ENCODE measurements at regions not wholly inside any gene's neighbourhood (a gene's known extent, or its start where the extent isn't known, plus 50 kb on each side); places are given as distances from the start of the nearest gene placed in this dataset.

GRCh38 chr5:129830288-129830687 is 74.0 kb upstream of the CHSY3 start:
- no peaks in the 10 kb centered on the region for H3K4me1 Mint-ChIP-seq
- no peaks in the 10 kb centered on the region for H3K36me3 Mint-ChIP-seq (ENCODE audit: insufficient read depth in 1 of 3, low read depth in 3 of 3)

More at GRCh38 chr5:129830288-129830687, 74.0 kb upstream of the CHSY3 start:
- no peak overlapping the region for H4K5ac ChIP-seq (ENCODE audit: insufficient read length, low read depth, low read length)
- H3K27me3 ChIP-seq (ENCODE audit: insufficient read depth, low read length), result no peaks in the 10 kb centered on the region
- H2BK5ac ChIP-seq (ENCODE audit: insufficient read length, low read length), result no peak overlapping the region
- no peak overlapping the region for H2BK120ac ChIP-seq (ENCODE audit: low read depth, low read length, poor library complexity, severe bottlenecking)
- no peaks in the 10 kb centered on the region for H3K23me2 ChIP-seq (ENCODE audit: insufficient read length, low read depth, low read length, poor library complexity, severe bottlenecking)
- no peak overlapping the region for H2BK20ac ChIP-seq (ENCODE audit: low read depth, low read length, poor library complexity, severe bottlenecking)
- no peak overlapping the region for H3K14ac ChIP-seq (ENCODE audit: insufficient read depth, low read length)
- no peaks in the 10 kb centered on the region for H4K20me1 ChIP-seq (ENCODE audit: control insufficient read depth, insufficient read depth, insufficient read length)
- H3K9ac ChIP-seq (ENCODE audit: extremely low read depth, insufficient read length, low read length), result no peak overlapping the region
- H3K27ac ChIP-seq (ENCODE audit: insufficient read length, low read depth, low read length), result no peak overlapping the region
- no peak overlapping the region for H3K56ac ChIP-seq (ENCODE audit: insufficient read length, low read depth, low read length)
- no peak overlapping the region for H3K4me3 Mint-ChIP-seq
- no peak overlapping the region for H3K18ac ChIP-seq (ENCODE audit: insufficient read length, low read depth, low read length)
- no peaks in the 10 kb centered on the region for H3K9me3 ChIP-seq (ENCODE audit: control insufficient read depth, low read depth, low read length)
- H2BK15ac ChIP-seq (ENCODE audit: low read depth, low read length), result no peak overlapping the region
- no peak overlapping the region for H3K27ac Mint-ChIP-seq
- no peak overlapping the region for H4K91ac ChIP-seq (ENCODE audit: insufficient read length, low read depth, low read length)
- no peak overlapping the region for H3K23ac ChIP-seq (ENCODE audit: insufficient read length, low read depth, low read length)
- no peak overlapping the region for H3T11ph ChIP-seq (ENCODE audit: low read length)
- no peaks in the 10 kb centered on the region for H3K9me3 Mint-ChIP-seq
- H4K8ac ChIP-seq (replicated peaks; ENCODE audit: insufficient read length, low read depth, low read length), result no peak overlapping the region
- WGBS (ENCODE audit: extremely low coverage, insufficient read length, low lambda C conversion rate), result no CpG with 5 or more reads among the region's 2 CpGs
- H3K4ac ChIP-seq (ENCODE audit: low read depth, low read length), result no peak overlapping the region
- no peak overlapping the region for H2AK5ac ChIP-seq (ENCODE audit: insufficient read length, low read length)
- H3K4me1 ChIP-seq (ENCODE audit: insufficient read depth, low read length), result no peaks in the 10 kb centered on the region
- H2AFZ ChIP-seq (ENCODE audit: low read length), result no peak overlapping the region
- H3K27me3 Mint-ChIP-seq (ENCODE audit: low read depth), result no peaks in the 10 kb centered on the region
- no peaks in the 10 kb centered on the region for H3K79me2 ChIP-seq (ENCODE audit: insufficient read depth, low read length)
- no peaks in the 10 kb centered on the region for H3K79me1 ChIP-seq (ENCODE audit: insufficient read depth, low read depth, low read length, poor library complexity, severe bottlenecking)
- TF ChIP-seq, protein P1, sequence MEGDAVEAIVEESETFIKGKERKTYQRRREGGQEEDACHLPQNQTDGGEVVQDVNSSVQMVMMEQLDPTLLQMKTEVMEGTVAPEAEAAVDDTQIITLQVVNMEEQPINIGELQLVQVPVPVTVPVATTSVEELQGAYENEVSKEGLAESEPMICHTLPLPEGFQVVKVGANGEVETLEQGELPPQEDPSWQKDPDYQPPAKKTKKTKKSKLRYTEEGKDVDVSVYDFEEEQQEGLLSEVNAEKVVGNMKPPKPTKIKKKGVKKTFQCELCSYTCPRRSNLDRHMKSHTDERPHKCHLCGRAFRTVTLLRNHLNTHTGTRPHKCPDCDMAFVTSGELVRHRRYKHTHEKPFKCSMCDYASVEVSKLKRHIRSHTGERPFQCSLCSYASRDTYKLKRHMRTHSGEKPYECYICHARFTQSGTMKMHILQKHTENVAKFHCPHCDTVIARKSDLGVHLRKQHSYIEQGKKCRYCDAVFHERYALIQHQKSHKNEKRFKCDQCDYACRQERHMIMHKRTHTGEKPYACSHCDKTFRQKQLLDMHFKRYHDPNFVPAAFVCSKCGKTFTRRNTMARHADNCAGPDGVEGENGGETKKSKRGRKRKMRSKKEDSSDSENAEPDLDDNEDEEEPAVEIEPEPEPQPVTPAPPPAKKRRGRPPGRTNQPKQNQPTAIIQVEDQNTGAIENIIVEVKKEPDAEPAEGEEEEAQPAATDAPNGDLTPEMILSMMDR (conservative IDR thresholded peaks at IDR 0.05), result no peak
- H3K4me2 ChIP-seq (ENCODE audit: insufficient read depth, insufficient read length, low read length), result no peak overlapping the region
- no peak for DNase-seq
- no peak overlapping the region for H2BK12ac ChIP-seq (ENCODE audit: insufficient read length, low read depth, low read length)

Measured in H9 (cell line).